ENCODE measurements at regions not wholly inside any gene's neighbourhood (a gene's known extent, or its start where the extent isn't known, plus 50 kb on each side); places are given as distances from the start of the nearest gene placed in this dataset.

DNA sequence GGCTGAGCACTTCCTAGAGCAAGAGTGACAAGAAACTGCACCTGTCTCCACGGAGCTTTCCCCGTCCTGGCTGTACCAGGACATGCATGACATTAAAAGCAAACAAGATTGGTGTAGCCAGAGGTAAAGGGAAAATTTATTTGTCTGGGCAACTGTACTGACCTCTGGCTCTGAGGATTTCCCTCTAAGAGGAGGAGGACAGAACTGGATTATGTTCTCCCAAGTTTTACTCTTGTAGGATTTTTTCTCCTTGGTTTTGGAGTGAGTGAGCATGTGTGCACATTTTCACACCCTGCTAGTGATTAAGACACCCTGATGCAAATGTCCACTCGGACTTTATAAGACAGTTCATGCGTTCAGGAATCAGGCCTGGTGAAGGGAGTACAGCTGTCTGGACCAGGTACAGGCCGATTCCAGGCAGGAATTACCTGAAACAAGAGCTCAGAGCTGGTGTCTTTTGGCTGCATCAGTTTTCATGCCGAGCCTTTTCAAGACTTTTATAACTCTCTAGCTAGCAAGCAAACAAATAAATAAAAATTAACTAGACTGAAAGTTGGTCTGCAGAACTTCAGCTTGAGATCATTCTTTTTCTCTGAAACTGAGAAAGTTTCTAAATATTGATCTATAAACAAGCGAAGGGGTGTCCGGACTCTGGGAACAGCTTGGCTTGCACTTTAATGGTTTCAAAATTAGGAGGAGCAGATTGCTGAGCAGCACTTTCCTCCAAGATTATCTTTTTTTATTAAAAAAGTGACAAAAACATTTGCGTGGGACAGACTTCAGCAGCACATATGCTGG lies 51.3 kb upstream of the SPRY1 start:
- no peak overlapping the region for H3K27ac ChIP-seq
- TF ChIP-seq, protein P1, sequence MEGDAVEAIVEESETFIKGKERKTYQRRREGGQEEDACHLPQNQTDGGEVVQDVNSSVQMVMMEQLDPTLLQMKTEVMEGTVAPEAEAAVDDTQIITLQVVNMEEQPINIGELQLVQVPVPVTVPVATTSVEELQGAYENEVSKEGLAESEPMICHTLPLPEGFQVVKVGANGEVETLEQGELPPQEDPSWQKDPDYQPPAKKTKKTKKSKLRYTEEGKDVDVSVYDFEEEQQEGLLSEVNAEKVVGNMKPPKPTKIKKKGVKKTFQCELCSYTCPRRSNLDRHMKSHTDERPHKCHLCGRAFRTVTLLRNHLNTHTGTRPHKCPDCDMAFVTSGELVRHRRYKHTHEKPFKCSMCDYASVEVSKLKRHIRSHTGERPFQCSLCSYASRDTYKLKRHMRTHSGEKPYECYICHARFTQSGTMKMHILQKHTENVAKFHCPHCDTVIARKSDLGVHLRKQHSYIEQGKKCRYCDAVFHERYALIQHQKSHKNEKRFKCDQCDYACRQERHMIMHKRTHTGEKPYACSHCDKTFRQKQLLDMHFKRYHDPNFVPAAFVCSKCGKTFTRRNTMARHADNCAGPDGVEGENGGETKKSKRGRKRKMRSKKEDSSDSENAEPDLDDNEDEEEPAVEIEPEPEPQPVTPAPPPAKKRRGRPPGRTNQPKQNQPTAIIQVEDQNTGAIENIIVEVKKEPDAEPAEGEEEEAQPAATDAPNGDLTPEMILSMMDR (IDR thresholded peaks at IDR 0.05; ENCODE audit: low read depth, low read length) = no peak
- no peak overlapping the region for H3K4me3 ChIP-seq

DNA sequence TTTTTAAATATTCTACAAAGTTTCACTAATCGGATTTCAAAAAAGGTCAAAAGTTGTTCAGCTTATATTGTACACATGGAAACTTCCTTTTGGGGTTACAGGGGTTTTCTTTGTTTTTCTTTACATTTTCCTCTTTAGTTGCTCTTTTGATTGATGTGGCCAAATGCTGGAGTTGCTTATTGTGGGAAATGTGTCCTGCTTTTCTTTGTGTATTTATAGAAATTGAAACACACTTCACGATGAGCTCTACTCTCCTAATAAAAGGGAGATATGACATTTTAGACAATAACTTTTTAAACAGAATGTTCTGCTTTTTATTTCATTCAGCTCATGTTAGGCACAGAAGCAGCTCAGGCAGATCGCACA lies 50.7 kb upstream of the SPRY1 start:
- Histone ChIP-seq H3K27me3 (no peaks in the 10 kb centered on the region), H3K4me3 (no peak overlapping the region), H3K36me3 (no peaks in the 10 kb centered on the region), H3K4me1 (ENCODE audit: low read depth) (peaks cover 5% of the 10 kb centered on the region), H3K9me3 (ENCODE audit: low read depth) (no peaks in the 10 kb centered on the region), H3K27ac (no peak overlapping the region)
- no peak for DNase-seq (ENCODE audit: low read depth in 1 of 2, low spot score in 1 of 2)
- TF ChIP-seq, protein P1 (IDR thresholded peaks at IDR 0.05; ENCODE audit: low read depth, low read length) = no peak

More for the DNA sequence above, 51.3 kb upstream of the SPRY1 start:
- H3K36me3 ChIP-seq = no peaks in the 10 kb centered on the region
- no peak for DNase-seq (ENCODE audit: low read depth in 1 of 2, low spot score in 1 of 2)
- H3K9me3 ChIP-seq (ENCODE audit: low read depth) = no peaks in the 10 kb centered on the region
- no peaks in the 10 kb centered on the region for H3K27me3 ChIP-seq
- H3K4me1 ChIP-seq (ENCODE audit: low read depth) = peaks cover 5% of the 10 kb centered on the region

DNA sequence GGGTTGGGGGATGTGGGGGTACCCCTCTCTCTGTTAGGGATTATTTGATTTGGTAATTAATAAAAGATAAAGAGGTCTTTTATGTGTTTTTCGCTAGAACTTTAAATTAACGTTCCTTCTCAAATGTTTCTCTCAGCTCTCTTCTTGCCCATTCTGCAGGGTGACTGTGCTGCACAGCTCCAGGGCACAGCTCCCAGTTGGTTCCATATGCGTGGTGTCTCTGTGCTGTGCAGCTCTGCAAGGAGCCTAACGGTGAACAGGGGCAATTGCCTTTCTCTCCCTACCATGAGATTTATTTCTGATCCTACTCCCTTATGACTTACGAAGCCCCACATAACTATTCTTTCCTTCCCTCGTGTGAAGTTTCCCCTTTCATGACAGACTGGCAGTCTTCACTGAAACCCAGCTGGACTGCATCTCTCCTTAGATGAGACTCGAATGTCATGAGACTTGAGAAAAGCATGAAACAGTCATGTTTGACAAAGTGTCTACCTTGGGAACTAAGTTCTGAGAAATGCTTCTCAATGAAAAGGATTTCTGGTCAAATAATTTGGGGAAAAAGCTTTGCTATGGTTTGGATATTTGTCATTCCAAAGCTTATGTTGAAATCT lies 50.2 kb upstream of the SPRY1 start:
- Histone ChIP-seq H3K4me3 (no peak overlapping the region), H3K27me3 (no peaks in the 10 kb centered on the region), H3K27ac (no peak overlapping the region), H3K36me3 (no peaks in the 10 kb centered on the region), H3K9me3 (ENCODE audit: low read depth) (no peaks in the 10 kb centered on the region), H3K4me1 (ENCODE audit: low read depth) (peaks cover 5% of the 10 kb centered on the region)
- no peak for DNase-seq (ENCODE audit: low read depth in 1 of 2, low spot score in 1 of 2)
- TF ChIP-seq, protein P1 (IDR thresholded peaks at IDR 0.05; ENCODE audit: low read depth, low read length) = no peak

All from cardiac muscle cell (in vitro differentiated cells and primary cell).